SK-N-MC (cell line): ENCODE measurements at regions not wholly inside any gene's neighbourhood (a gene's known extent, or its start where the extent isn't known, plus 50 kb on each side); places are given as distances from the start of the nearest gene placed in this dataset.

ENCODE experiments used
- EZH2 ChIP-seq: fragments of 200-600 bp; sonication (generic); IDR thresholded peaks from one replicate; pipeline ENCODE4 v1.6.1; 2017; ENCODE audit warnings: antibody characterized with exemption
- FOXP2 ChIP-seq: optimal IDR thresholded peaks from 2 replicates; pipeline ENCODE3; 2011; ENCODE audit warnings: mild to moderate bottlenecking, moderate library complexity; ENCODE audit not compliant: insufficient read depth; ENCODE audit errors: extremely low read length, control extremely low read depth
- POLR2AphosphoS5 ChIP-seq: IDR thresholded peaks from 2 replicates; pipeline ENCODE4 v1.6.1; 2012; ENCODE audit warnings: mild to moderate bottlenecking, low read depth, low read length, borderline replicate concordance

- no peak for TF ChIP-seq EZH2
- no peak for TF ChIP-seq POLR2AphosphoS5
- TF ChIP-seq FOXP2 = no peak
These were observed 210.0 kb downstream of the TMEM114 start for GRCh38 chr16:8380311-8380710.
